Stromal cell of bone marrow (primary cell): ENCODE measurements at regions not wholly inside any gene's neighbourhood (a gene's known extent, or its start where the extent isn't known, plus 50 kb on each side); places are given as distances from the start of the nearest gene placed in this dataset.

Source experiments
- DNase-seq: peaks from one replicate; pipeline ENCODE4 v3.0.0-alpha.2; 2012; ENCODE audit warnings: low read depth

GRCh38 chr14:106821119-106821518 is 1294.7 kb downstream of the TMEM121 start:
- DNase-seq: no peak

- DNase-seq: no peak
These were observed 1296.5 kb downstream of the TMEM121 start for GRCh38 chr14:106822905-106823304.

- DNase-seq: no peak
These were observed 1297.2 kb downstream of the TMEM121 start for GRCh38 chr14:106823552-106823951.

GRCh38 chr14:106826833-106827369 is 1300.5 kb downstream of the TMEM121 start:
- DNase-seq: no peak

- no peak for DNase-seq
These were observed 1304.9 kb downstream of the TMEM121 start for GRCh38 chr14:106831322-106831720.

- DNase-seq: no peak
These were observed 1311.5 kb downstream of the TMEM121 start for GRCh38 chr14:106837870-106838269.

GRCh38 chr14:106838991-106839769 is 1312.8 kb downstream of the TMEM121 start:
- DNase-seq: no peak

- no peak for DNase-seq
These were observed 1313.9 kb downstream of the TMEM121 start for GRCh38 chr14:106840258-106840657.

- DNase-seq: no peak
These were observed 1314.6 kb downstream of the TMEM121 start for GRCh38 chr14:106840991-106841390.

- no peak for DNase-seq
These were observed 1315.3 kb downstream of the TMEM121 start for GRCh38 chr14:106841701-106842100.

- DNase-seq: no peak
These were observed 1316.3 kb downstream of the TMEM121 start for GRCh38 chr14:106842687-106843086.

- DNase-seq: no peak
These were observed 1317.0 kb downstream of the TMEM121 start for GRCh38 chr14:106843386-106843785.

GRCh38 chr14:106843951-106844483 is 1317.6 kb downstream of the TMEM121 start:
- no peak for DNase-seq

GRCh38 chr14:106844608-106845285 is 1318.4 kb downstream of the TMEM121 start:
- DNase-seq: no peak

- no peak for DNase-seq
These were observed 1319.1 kb downstream of the TMEM121 start for GRCh38 chr14:106845286-106846087.

- DNase-seq: no peak
These were observed 1319.8 kb downstream of the TMEM121 start for GRCh38 chr14:106846218-106846617.

GRCh38 chr14:106848330-106849121 is 1322.1 kb downstream of the TMEM121 start:
- no peak for DNase-seq

GRCh38 chr14:106850913-106851825 is 1324.8 kb downstream of the TMEM121 start:
- DNase-seq: no peak

GRCh38 chr14:106872611-106873446 is 1346.4 kb downstream of the TMEM121 start:
- no peak for DNase-seq
